ENCODE measurements at regions not wholly inside any gene's neighbourhood (a gene's known extent, or its start where the extent isn't known, plus 50 kb on each side); places are given as distances from the start of the nearest gene placed in this dataset.

- Mint-ChIP-seq H3K36me3 (no peaks in the 10 kb centered on the region), H3K9me3 (no peaks in the 10 kb centered on the region), H3K4me1 (peaks cover 5% of the 10 kb centered on the region), H3K27ac (no peak overlapping the region), H3K27me3 (peaks cover 84% of the 10 kb centered on the region), H3K4me3 (no peak overlapping the region)
- no peak for ATAC-seq
These were observed 221.5 kb downstream of the IRF8 start for GRCh38 chr16:86120201-86121192.

GRCh38 chr16:86121374-86122010 is 222.5 kb downstream of the IRF8 start:
- Mint-ChIP-seq H3K27me3 (peaks cover 83% of the 10 kb centered on the region), H3K27ac (no peak overlapping the region), H3K36me3 (no peaks in the 10 kb centered on the region), H3K9me3 (no peaks in the 10 kb centered on the region), H3K4me3 (no peak overlapping the region), H3K4me1 (peaks cover 5% of the 10 kb centered on the region)
- no peak for ATAC-seq

GRCh38 chr16:86122681-86123342 is 223.8 kb downstream of the IRF8 start:
- H3K4me1 Mint-ChIP-seq: peaks cover 5% of the 10 kb centered on the region

GRCh38 chr16:86124321-86124720 is 225.4 kb downstream of the IRF8 start:
- no peaks in the 10 kb centered on the region for H3K9me3 Mint-ChIP-seq
- H3K4me3 Mint-ChIP-seq: no peak overlapping the region
- H3K36me3 Mint-ChIP-seq: no peaks in the 10 kb centered on the region
- no peak overlapping the region for H3K27ac Mint-ChIP-seq
- H3K27me3 Mint-ChIP-seq: peaks cover 78% of the 10 kb centered on the region
- no peak for ATAC-seq
- H3K4me1 Mint-ChIP-seq: peaks cover 5% of the 10 kb centered on the region

More at GRCh38 chr16:86122681-86123342, 223.8 kb downstream of the IRF8 start:
- Mint-ChIP-seq H3K27me3 (peaks cover 85% of the 10 kb centered on the region), H3K36me3 (no peaks in the 10 kb centered on the region), H3K27ac (no peak overlapping the region), H3K9me3 (no peaks in the 10 kb centered on the region), H3K4me3 (no peak overlapping the region)
- no peak for ATAC-seq

- H3K4me3 Mint-ChIP-seq: no peak overlapping the region
- peaks cover 74% of the 10 kb centered on the region for H3K27me3 Mint-ChIP-seq
- H3K4me1 Mint-ChIP-seq: no peaks in the 10 kb centered on the region
- no peak overlapping the region for H3K27ac Mint-ChIP-seq
- ATAC-seq: no peak
- H3K36me3 Mint-ChIP-seq: no peaks in the 10 kb centered on the region
- no peaks in the 10 kb centered on the region for H3K9me3 Mint-ChIP-seq
These were observed 227.9 kb downstream of the IRF8 start for GRCh38 chr16:86126891-86127290.

GRCh38 chr16:86127366-86127765 is 228.4 kb downstream of the IRF8 start:
- Mint-ChIP-seq H3K27ac (no peak overlapping the region), H3K27me3 (peaks cover 74% of the 10 kb centered on the region), H3K36me3 (no peaks in the 10 kb centered on the region), H3K4me1 (no peaks in the 10 kb centered on the region), H3K4me3 (no peak overlapping the region), H3K9me3 (no peaks in the 10 kb centered on the region)
- ATAC-seq: no peak

GRCh38 chr16:86128246-86128645 is 229.3 kb downstream of the IRF8 start:
- Mint-ChIP-seq H3K27ac (no peak overlapping the region), H3K36me3 (no peaks in the 10 kb centered on the region), H3K27me3 (peaks cover 65% of the 10 kb centered on the region), H3K9me3 (no peaks in the 10 kb centered on the region), H3K4me3 (no peak overlapping the region), H3K4me1 (no peaks in the 10 kb centered on the region)
- no peak for ATAC-seq

- Mint-ChIP-seq H3K4me1 (no peaks in the 10 kb centered on the region), H3K36me3 (no peaks in the 10 kb centered on the region), H3K27me3 (peaks cover 52% of the 10 kb centered on the region), H3K27ac (no peak overlapping the region), H3K9me3 (no peaks in the 10 kb centered on the region), H3K4me3 (no peak overlapping the region)
- no peak for ATAC-seq
These were observed 230.6 kb downstream of the IRF8 start for GRCh38 chr16:86129541-86129940.

GRCh38 chr16:86133377-86133776 is 234.4 kb downstream of the IRF8 start:
- no peaks in the 10 kb centered on the region for H3K9me3 Mint-ChIP-seq
- no peaks in the 10 kb centered on the region for H3K4me1 Mint-ChIP-seq
- H3K36me3 Mint-ChIP-seq: no peaks in the 10 kb centered on the region
- no peak overlapping the region for H3K4me3 Mint-ChIP-seq
- no peak for ATAC-seq
- H3K27me3 Mint-ChIP-seq: peaks cover 40% of the 10 kb centered on the region
- H3K27ac Mint-ChIP-seq: no peak overlapping the region

- peaks cover 40% of the 10 kb centered on the region for H3K27me3 Mint-ChIP-seq
- H3K36me3 Mint-ChIP-seq: no peaks in the 10 kb centered on the region
- H3K27ac Mint-ChIP-seq: no peak overlapping the region
- H3K9me3 Mint-ChIP-seq: no peaks in the 10 kb centered on the region
- H3K4me3 Mint-ChIP-seq: no peak overlapping the region
- H3K4me1 Mint-ChIP-seq: no peaks in the 10 kb centered on the region
- ATAC-seq: no peak
These were observed 234.9 kb downstream of the IRF8 start for GRCh38 chr16:86133847-86134375.

GRCh38 chr16:86134802-86135461 is 236.0 kb downstream of the IRF8 start:
- Mint-ChIP-seq H3K27me3 (peaks cover 33% of the 10 kb centered on the region), H3K4me1 (no peaks in the 10 kb centered on the region), H3K27ac (no peak overlapping the region), H3K36me3 (no peaks in the 10 kb centered on the region), H3K9me3 (no peaks in the 10 kb centered on the region), H3K4me3 (no peak overlapping the region)
- no peak for ATAC-seq

GRCh38 chr16:86137359-86137758 is 238.4 kb downstream of the IRF8 start:
- Mint-ChIP-seq H3K36me3 (no peaks in the 10 kb centered on the region), H3K27me3 (peaks cover 17% of the 10 kb centered on the region), H3K27ac (no peak overlapping the region), H3K9me3 (no peaks in the 10 kb centered on the region), H3K4me1 (no peaks in the 10 kb centered on the region), H3K4me3 (no peak overlapping the region)
- no peak for ATAC-seq

GRCh38 chr16:86138121-86139085 is 239.4 kb downstream of the IRF8 start:
- Mint-ChIP-seq H3K36me3 (no peaks in the 10 kb centered on the region), H3K9me3 (no peaks in the 10 kb centered on the region), H3K4me3 (no peak overlapping the region), H3K27me3 (peaks cover 17% of the 10 kb centered on the region), H3K27ac (no peak overlapping the region), H3K4me1 (no peaks in the 10 kb centered on the region)
- no peak for ATAC-seq

- ATAC-seq: peak; percentile 44
These were observed 243.9 kb downstream of the IRF8 start for GRCh38 chr16:86142801-86143236.

More at GRCh38 chr16:86142801-86143236, 243.9 kb downstream of the IRF8 start:
- H3K27me3 Mint-ChIP-seq: peaks cover 16% of the 10 kb centered on the region
- no peak overlapping the region for H3K27ac Mint-ChIP-seq
- no peaks in the 10 kb centered on the region for H3K36me3 Mint-ChIP-seq
- H3K9me3 Mint-ChIP-seq: no peaks in the 10 kb centered on the region
- H3K4me3 Mint-ChIP-seq: no peak overlapping the region
- H3K4me1 Mint-ChIP-seq: no peaks in the 10 kb centered on the region

Data from stimulated activated memory B cell treated with anti-CD40 and anti-IgM and Interleukin-4, amounts not matched to agents 10 μg/mL and 1 μg/mL and 100 μg/mL, for 72 hours (primary cell).